CD8-positive, alpha-beta memory T cell (primary cell): ENCODE measurements at regions not wholly inside any gene's neighbourhood (a gene's known extent, or its start where the extent isn't known, plus 50 kb on each side); places are given as distances from the start of the nearest gene placed in this dataset.

Experiments used
- CTCF ChIA-PET: fragments of 350-600 bp; sonication (Branson Sonifier 250); formaldehyde crosslinking; loops from one replicate; lab custom pipeline; 2021; ENCODE audit warnings: antibody characterized with exemption; lab: Charles Lee
- POLR2A ChIA-PET: fragments of 350-600 bp; sonication (Branson Sonifier 250); formaldehyde crosslinking; loops from one replicate; lab custom pipeline; 2021; ENCODE audit warnings: antibody characterized with exemption; lab: Charles Lee
- DNase-seq, 5 donors: peaks; one replicate each; pipeline versions ENCODE4 v3.0.0 to v3.0.0-alpha.2; 2020 to 2022; ENCODE audit warnings: mixed read lengths in 1 of 5
- H3K27ac ChIP-seq: one replicate; pipeline ENCODE4 v1.7.0; 2013; ENCODE audit warnings: low read depth, mild to moderate bottlenecking, low read length, moderate library complexity
- H3K27me3 ChIP-seq: 2 replicates; pipeline ENCODE4 v1.7.0; 2013; ENCODE audit warnings: low read length, mild to moderate bottlenecking; ENCODE audit not compliant: insufficient read depth, poor library complexity, severe bottlenecking
- H3K36me3 ChIP-seq: 2 replicates; pipeline ENCODE4 v1.7.0; 2013; ENCODE audit warnings: mild to moderate bottlenecking, low read length, moderate library complexity; ENCODE audit not compliant: insufficient read depth
- H3K4me1 ChIP-seq: 2 replicates; pipeline ENCODE4 v1.7.0; 2013; ENCODE audit warnings: mild to moderate bottlenecking, low read length, moderate library complexity; ENCODE audit not compliant: insufficient read depth
- H3K4me3 ChIP-seq: 2 replicates; pipeline ENCODE4 v1.7.0; 2013; ENCODE audit warnings: mild to moderate bottlenecking, low read length
- H3K9me3 ChIP-seq: 2 replicates; pipeline ENCODE4 v1.7.0; 2013; ENCODE audit warnings: mild to moderate bottlenecking, low read length
- H3K27ac Mint-ChIP-seq, 8 donors: one replicate each; pipeline ENCODE4 v1.8.0; 2020 to 2021; ENCODE audit warnings: mixed read lengths in 8 of 8, mild to moderate bottlenecking in 6 of 8, inconsistent platforms in 3 of 8, moderate library complexity in 3 of 8
- H3K27me3 Mint-ChIP-seq, 2 donors: one replicate each; pipeline ENCODE4 v1.8.0; 2020 to 2021; ENCODE audit warnings: mixed read lengths in 2 of 2, mild to moderate bottlenecking in 1 of 2, moderate library complexity in 1 of 2
- H3K36me3 Mint-ChIP-seq, 3 donors: one replicate each; pipeline ENCODE4 v1.8.0; 2020 to 2021; ENCODE audit warnings: mixed read lengths in 3 of 3, inconsistent platforms in 1 of 3, mild to moderate bottlenecking in 1 of 3
- H3K4me1 Mint-ChIP-seq, 3 donors: one replicate each; pipeline ENCODE4 v1.8.0; 2020 to 2021; ENCODE audit warnings: mixed read lengths in 3 of 3, inconsistent platforms in 1 of 3, mild to moderate bottlenecking in 1 of 3
- H3K4me3 Mint-ChIP-seq, 7 donors: one replicate each; pipeline ENCODE4 v1.8.0; 2020 to 2021; ENCODE audit warnings: mixed read lengths in 7 of 7, mild to moderate bottlenecking in 6 of 7, moderate library complexity in 4 of 7, inconsistent platforms in 2 of 7
- H3K9me3 Mint-ChIP-seq, 5 donors: one replicate each; pipeline ENCODE4 v1.8.0; 2020 to 2022; ENCODE audit warnings: mixed read lengths in 5 of 5, mild to moderate bottlenecking in 3 of 5, moderate library complexity in 2 of 5, inconsistent platforms in 1 of 5

DNA sequence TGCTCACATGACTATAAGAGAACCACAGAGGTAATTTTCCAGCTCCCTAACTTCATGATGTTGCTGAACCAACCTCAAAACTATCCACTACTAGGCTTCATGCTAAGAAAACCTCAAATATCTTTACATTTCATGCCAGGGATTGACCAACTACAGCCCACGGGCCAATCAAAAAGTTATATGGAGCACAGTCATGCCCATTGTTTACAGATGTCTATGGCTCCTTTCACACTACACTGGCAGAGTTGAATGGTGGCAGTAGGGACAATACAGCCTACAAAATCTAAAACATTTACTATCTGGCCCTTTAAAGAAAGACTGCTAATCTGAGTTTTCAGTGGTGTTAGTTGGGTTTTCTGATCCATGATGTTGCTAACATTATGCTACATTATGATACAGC is 154.8 kb downstream of the TM2D1 start:
- peaks cover 2 to 5% of the 10 kb centered on the region in 2 donors for H3K27me3 Mint-ChIP-seq
- ChIA-PET CTCF (no interaction called here), POLR2A (no interaction called here)
- no peak overlapping the region for H3K4me3 ChIP-seq
- H3K27ac Mint-ChIP-seq = no peak overlapping the region
- H3K36me3 Mint-ChIP-seq = no peaks in the 10 kb centered on the region
- DNase-seq = no peak
- H3K4me1 Mint-ChIP-seq = no peaks in the 10 kb centered on the region
- no peaks in the 10 kb centered on the region for H3K4me1 ChIP-seq
- H3K9me3 Mint-ChIP-seq = peaks cover 6 to 17% (median 10%) of the 10 kb centered on the region in 5 donors
- H3K9me3 ChIP-seq = no peaks in the 10 kb centered on the region
- H3K27me3 ChIP-seq = no peaks in the 10 kb centered on the region
- no peak overlapping the region for H3K4me3 Mint-ChIP-seq
- H3K27ac ChIP-seq = no peak overlapping the region
- no peaks in the 10 kb centered on the region for H3K36me3 ChIP-seq

DNA sequence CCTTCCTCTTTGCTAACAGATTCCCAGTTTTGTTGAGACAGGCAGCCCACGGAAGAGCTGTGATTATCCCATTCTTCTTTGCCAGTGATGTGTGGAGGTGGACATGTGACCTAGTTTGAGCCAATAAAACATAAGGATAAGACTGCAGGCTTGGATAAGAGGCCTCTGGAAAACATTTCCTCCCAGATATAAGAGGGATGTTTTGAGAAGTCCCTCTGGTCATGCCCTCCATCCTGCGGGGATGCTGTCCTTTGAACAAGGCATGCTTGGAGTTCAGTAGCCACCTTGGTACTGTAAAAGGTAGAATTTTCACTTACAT is 155.7 kb downstream of the TM2D1 start:
- Histone ChIP-seq H3K4me3 (no peak overlapping the region), H3K4me1 (no peaks in the 10 kb centered on the region), H3K27ac (no peak overlapping the region), H3K27me3 (no peaks in the 10 kb centered on the region), H3K9me3 (no peaks in the 10 kb centered on the region), H3K36me3 (no peaks in the 10 kb centered on the region)
- ChIA-PET POLR2A (no interaction called here), CTCF (interaction anchor here (1.4 kb wide), 1 partner anchor 19 kb away, joined by 4 read pairs; no protein-coding TSS in a partner anchor)
- H3K27ac Mint-ChIP-seq = no peak overlapping the region
- no peak for DNase-seq
- H3K9me3 Mint-ChIP-seq = peaks cover 9 to 23% (median 12%) of the 10 kb centered on the region in 5 donors
- H3K27me3 Mint-ChIP-seq = peaks cover 0 to 1% of the 10 kb centered on the region in 2 donors
- H3K4me3 Mint-ChIP-seq = no peak overlapping the region
- no peaks in the 10 kb centered on the region for H3K36me3 Mint-ChIP-seq
- no peaks in the 10 kb centered on the region for H3K4me1 Mint-ChIP-seq

DNA sequence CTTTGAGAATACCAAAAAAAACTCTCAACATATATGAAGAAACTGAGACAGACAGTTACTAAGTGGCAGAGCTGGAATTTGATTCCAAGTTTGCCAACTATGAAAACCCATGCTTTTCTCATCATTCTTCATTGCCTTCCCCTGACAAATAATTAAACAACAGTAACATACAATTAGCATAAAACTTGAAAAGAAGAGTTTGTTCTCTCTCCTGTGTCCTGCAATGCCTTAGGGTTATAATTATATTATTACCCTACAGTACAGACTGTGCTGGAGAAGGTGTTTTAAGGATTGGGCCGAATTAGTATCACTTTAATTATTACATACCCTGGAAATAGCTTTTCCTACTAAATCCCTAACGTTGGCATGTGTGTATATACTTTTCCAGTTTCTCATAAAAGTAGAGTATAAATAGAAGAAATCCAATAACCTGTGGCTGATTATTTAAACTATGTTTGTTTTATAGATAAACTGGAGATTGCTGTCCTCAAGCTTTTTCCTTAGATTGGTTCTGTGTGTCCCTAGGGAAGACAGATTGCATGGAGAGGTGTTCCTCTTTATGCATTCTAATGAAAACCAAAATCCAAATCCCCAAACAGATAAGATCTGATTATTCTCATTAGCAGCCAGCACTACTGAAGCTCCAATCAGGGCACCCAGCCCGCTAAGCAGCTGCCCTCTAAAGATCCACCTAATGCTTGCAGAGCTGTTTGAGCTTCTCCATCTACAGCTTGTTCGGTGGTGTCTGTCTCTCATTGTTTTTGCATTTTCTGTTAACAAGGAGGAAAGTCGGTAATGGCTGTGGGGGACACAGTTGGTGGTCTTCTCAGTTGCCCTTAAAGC is 156.3 kb downstream of the TM2D1 start:
- DNase-seq = no peak
- H3K27ac ChIP-seq = no peak overlapping the region
- Mint-ChIP-seq H3K36me3 (no peaks in the 10 kb centered on the region), H3K4me1 (no peaks in the 10 kb centered on the region), H3K27me3 (peaks cover 0 to 1% of the 10 kb centered on the region in 2 donors), H3K4me3 (no peak overlapping the region), H3K9me3 (peaks cover 9 to 17% (median 12%) of the 10 kb centered on the region in 5 donors), H3K27ac (no peak overlapping the region)
- no peaks in the 10 kb centered on the region for H3K9me3 ChIP-seq
- CTCF ChIA-PET = interaction anchor here (1.4 kb wide), 1 partner anchor 20 kb away, joined by 4 read pairs; no protein-coding TSS in a partner anchor
- H3K4me3 ChIP-seq = no peak overlapping the region
- no peaks in the 10 kb centered on the region for H3K27me3 ChIP-seq
- POLR2A ChIA-PET = no interaction called here
- no peaks in the 10 kb centered on the region for H3K36me3 ChIP-seq
- H3K4me1 ChIP-seq = no peaks in the 10 kb centered on the region

DNA sequence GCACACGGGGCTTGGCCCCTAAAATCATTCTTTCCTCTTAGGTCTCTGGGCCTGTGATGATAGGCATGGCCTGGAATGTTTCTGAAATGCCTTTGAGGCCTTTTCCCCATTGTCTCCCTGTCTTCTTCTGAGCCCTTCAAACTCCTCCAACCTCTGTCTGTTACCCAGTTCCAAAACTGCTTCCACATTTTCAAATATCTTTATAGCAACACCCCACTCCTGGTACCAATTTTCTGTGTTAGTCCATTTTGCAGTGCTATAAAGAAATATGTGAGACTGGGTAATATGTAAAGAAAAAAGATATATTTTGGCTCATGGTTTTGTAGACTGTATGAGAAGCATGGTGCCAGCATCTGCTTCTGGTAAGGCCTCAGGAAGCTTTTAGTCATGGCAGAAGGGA is 158.8 kb downstream of the TM2D1 start:
- H3K27me3 Mint-ChIP-seq = peaks cover 0 to 1% of the 10 kb centered on the region in 2 donors
- DNase-seq = no peak
- no peak overlapping the region for H3K27ac Mint-ChIP-seq
- H3K4me3 Mint-ChIP-seq = no peak overlapping the region
- Histone ChIP-seq H3K27ac (no peak overlapping the region), H3K27me3 (no peaks in the 10 kb centered on the region), H3K36me3 (no peaks in the 10 kb centered on the region), H3K9me3 (no peaks in the 10 kb centered on the region), H3K4me3 (no peak overlapping the region), H3K4me1 (no peaks in the 10 kb centered on the region)
- ChIA-PET CTCF (no interaction called here), POLR2A (no interaction called here)
- H3K4me1 Mint-ChIP-seq = no peaks in the 10 kb centered on the region
- peaks cover 9 to 17% (median 12%) of the 10 kb centered on the region in 5 donors for H3K9me3 Mint-ChIP-seq
- no peaks in the 10 kb centered on the region for H3K36me3 Mint-ChIP-seq

DNA sequence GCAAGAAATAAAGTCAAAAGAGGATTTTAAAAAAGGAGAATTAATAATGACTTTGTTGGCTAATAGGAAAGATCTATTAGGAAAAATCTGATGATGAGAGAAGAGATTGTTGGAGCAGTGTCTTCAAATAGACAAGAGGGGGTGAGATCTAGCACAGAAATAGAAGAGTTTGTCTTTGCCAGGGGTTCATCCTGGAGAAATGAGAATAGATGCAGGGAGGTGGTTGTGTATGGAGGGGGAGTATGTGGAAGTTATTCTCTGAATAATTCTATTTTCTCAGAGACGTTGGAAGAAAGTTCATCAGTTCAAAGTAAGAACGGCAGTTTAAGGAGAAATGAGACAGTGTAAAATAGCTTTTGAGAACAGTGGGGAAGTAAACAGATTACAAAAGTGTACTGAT is 161.3 kb downstream of the TM2D1 start:
- no peaks in the 10 kb centered on the region for H3K4me1 ChIP-seq
- H3K36me3 ChIP-seq = no peaks in the 10 kb centered on the region
- POLR2A ChIA-PET = no interaction called here
- H3K27me3 ChIP-seq = no peaks in the 10 kb centered on the region
- no peak for DNase-seq
- Mint-ChIP-seq H3K36me3 (no peaks in the 10 kb centered on the region), H3K27me3 (peaks cover 0 to 5% of the 10 kb centered on the region in 2 donors), H3K27ac (no peak overlapping the region), H3K4me1 (no peaks in the 10 kb centered on the region), H3K4me3 (no peak overlapping the region), H3K9me3 (peaks cover 9 to 17% (median 12%) of the 10 kb centered on the region in 5 donors)
- H3K27ac ChIP-seq = no peak overlapping the region
- H3K9me3 ChIP-seq = no peaks in the 10 kb centered on the region
- CTCF ChIA-PET = no interaction called here
- no peak overlapping the region for H3K4me3 ChIP-seq

DNA sequence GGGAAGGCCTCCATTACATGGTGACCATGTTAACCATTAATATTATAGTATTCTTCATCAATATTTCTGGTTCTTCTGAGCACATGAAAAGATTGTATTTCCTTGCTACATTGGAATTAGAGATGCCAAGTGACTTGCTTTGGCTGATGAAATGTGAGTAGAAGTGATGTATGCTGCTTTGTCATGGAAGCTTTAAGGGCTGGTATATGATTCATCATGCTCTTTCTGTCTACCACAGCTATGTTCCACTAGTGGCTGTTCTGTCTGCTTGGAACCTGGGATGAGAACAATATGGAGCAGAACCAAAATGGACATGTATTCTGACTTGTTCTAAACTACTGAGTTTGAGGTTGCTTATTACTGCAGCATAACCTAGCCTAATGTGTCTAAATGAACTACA is 163.3 kb downstream of the TM2D1 start:
- Histone ChIP-seq H3K4me3 (no peak overlapping the region), H3K27ac (no peak overlapping the region), H3K4me1 (no peaks in the 10 kb centered on the region), H3K9me3 (no peaks in the 10 kb centered on the region), H3K36me3 (no peaks in the 10 kb centered on the region), H3K27me3 (no peaks in the 10 kb centered on the region)
- Mint-ChIP-seq H3K27ac (no peak overlapping the region), H3K27me3 (peaks cover 4 to 5% of the 10 kb centered on the region in 2 donors), H3K9me3 (peaks cover 9 to 16% (median 12%) of the 10 kb centered on the region in 5 donors), H3K4me3 (no peak overlapping the region), H3K36me3 (no peaks in the 10 kb centered on the region), H3K4me1 (no peaks in the 10 kb centered on the region)
- ChIA-PET POLR2A (no interaction called here), CTCF (no interaction called here)
- DNase-seq = no peak

DNA sequence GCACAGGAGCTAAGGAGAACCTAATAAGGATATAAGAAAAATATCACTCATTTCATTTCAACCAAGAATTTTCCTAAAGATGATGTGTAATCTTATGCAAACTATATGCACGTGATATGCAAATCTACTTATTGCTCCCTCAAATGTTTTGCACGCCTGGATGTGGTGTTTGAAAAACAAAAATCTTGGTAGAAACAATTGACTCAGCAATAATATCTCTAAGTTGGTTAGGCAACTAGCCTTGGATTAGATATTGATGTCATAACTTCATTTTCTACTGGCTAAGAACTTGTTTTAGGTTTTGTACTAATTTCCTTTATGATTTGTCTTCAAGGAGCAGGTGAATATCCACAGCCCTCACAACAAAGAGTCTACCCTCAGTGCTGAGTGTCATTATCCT is 164.6 kb downstream of the TM2D1 start:
- DNase-seq = no peak
- H3K27ac Mint-ChIP-seq = no peak overlapping the region
- Histone ChIP-seq H3K9me3 (no peaks in the 10 kb centered on the region), H3K4me1 (no peaks in the 10 kb centered on the region), H3K4me3 (no peak overlapping the region), H3K27ac (no peak overlapping the region), H3K36me3 (no peaks in the 10 kb centered on the region), H3K27me3 (no peaks in the 10 kb centered on the region)
- H3K4me3 Mint-ChIP-seq = no peak overlapping the region
- H3K36me3 Mint-ChIP-seq = peaks cover 0 to 3% (median 0%) of the 10 kb centered on the region in 3 donors
- ChIA-PET POLR2A (no interaction called here), CTCF (no interaction called here)
- no peaks in the 10 kb centered on the region for H3K4me1 Mint-ChIP-seq
- peaks cover 4 to 5% of the 10 kb centered on the region in 2 donors for H3K27me3 Mint-ChIP-seq
- peaks cover 0 to 10% (median 6%) of the 10 kb centered on the region in 5 donors for H3K9me3 Mint-ChIP-seq

DNA sequence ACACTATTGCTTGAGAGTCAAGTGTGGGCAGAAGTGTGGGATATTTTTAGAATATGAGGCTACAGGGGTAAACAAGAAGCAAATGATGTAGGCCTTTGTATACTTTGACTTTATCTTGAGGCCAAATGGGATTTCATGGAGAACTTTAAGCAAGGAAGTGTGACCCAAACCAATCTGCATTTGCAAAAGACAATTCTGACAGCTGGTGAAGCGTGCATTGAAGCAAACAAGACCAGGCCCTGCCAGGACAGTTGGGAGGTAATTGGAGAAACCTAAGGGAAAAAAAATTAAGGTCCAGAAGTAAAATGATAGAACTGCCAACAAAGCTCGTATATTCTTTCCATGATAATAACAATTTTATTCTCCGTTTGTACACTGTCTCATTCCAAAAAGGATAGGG is 168.3 kb downstream of the TM2D1 start:
- Histone ChIP-seq H3K4me3 (no peak overlapping the region), H3K27ac (no peak overlapping the region), H3K9me3 (no peaks in the 10 kb centered on the region), H3K36me3 (no peaks in the 10 kb centered on the region), H3K4me1 (no peaks in the 10 kb centered on the region), H3K27me3 (no peaks in the 10 kb centered on the region)
- Mint-ChIP-seq H3K4me3 (no peak overlapping the region), H3K36me3 (peaks cover 0 to 3% (median 0%) of the 10 kb centered on the region in 3 donors), H3K4me1 (no peaks in the 10 kb centered on the region), H3K27me3 (peaks cover 5 to 10% of the 10 kb centered on the region in 2 donors), H3K27ac (no peak overlapping the region), H3K9me3 (peaks cover 0 to 2% (median 0%) of the 10 kb centered on the region in 5 donors)
- ChIA-PET POLR2A (no interaction called here), CTCF (no interaction called here)
- DNase-seq = no peak
